Stimulated activated CD8-positive, alpha-beta memory T cell treated with anti-CD3 and anti-CD28 coated beads, Interleukin-2, amount 100 ng/mL, for 48 hours (primary cell): ENCODE measurements at regions not wholly inside any gene's neighbourhood (a gene's known extent, or its start where the extent isn't known, plus 50 kb on each side); places are given as distances from the start of the nearest gene placed in this dataset.

Experiments
- DNase-seq, 2 donors: peaks; one replicate each; pipeline ENCODE4 v3.0.0-alpha.2; 2020; ENCODE audit warnings: low read depth in 2 of 2

GRCh38 chr3:113051787-113052186, 61.0 kb downstream of the GTPBP8 start:
- no peak for DNase-seq

GRCh38 chr3:113053169-113053568, 62.4 kb downstream of the GTPBP8 start:
- no peak for DNase-seq

- DNase-seq = no peak
Observed at GRCh38 chr3:113054552-113054951, 63.8 kb downstream of the GTPBP8 start.

GRCh38 chr3:113055201-113055600, 64.4 kb downstream of the GTPBP8 start:
- DNase-seq = no peak

GRCh38 chr3:113055961-113056360, 65.2 kb downstream of the GTPBP8 start:
- no peak for DNase-seq

GRCh38 chr3:113057117-113057516, 66.3 kb downstream of the GTPBP8 start:
- DNase-seq = no peak

- no peak for DNase-seq
Observed at GRCh38 chr3:113058188-113058587, 67.4 kb downstream of the GTPBP8 start.

GRCh38 chr3:113062705-113063104, 71.9 kb downstream of the GTPBP8 start:
- DNase-seq = no peak

- DNase-seq = no peak
Observed at GRCh38 chr3:113063126-113063894, 72.5 kb downstream of the GTPBP8 start.

- DNase-seq = no peak
Observed at GRCh38 chr3:113064183-113064582, 73.4 kb downstream of the GTPBP8 start.

- DNase-seq = no peak
Observed at GRCh38 chr3:113065336-113065735, 74.6 kb downstream of the GTPBP8 start.

GRCh38 chr3:113070072-113070640, 79.4 kb downstream of the GTPBP8 start:
- DNase-seq = no peak

- no peak for DNase-seq
Observed at GRCh38 chr3:113070681-113071113, 79.9 kb downstream of the GTPBP8 start.

- DNase-seq = no peak
Observed at GRCh38 chr3:113075588-113075987, 84.8 kb downstream of the GTPBP8 start.

- no peak for DNase-seq
Observed at GRCh38 chr3:113079218-113079961, 88.6 kb downstream of the GTPBP8 start.

- no peak for DNase-seq
Observed at GRCh38 chr3:113084777-113085176, 94.0 kb downstream of the GTPBP8 start.

- DNase-seq = no peak
Observed at GRCh38 chr3:113086560-113087461, 96.0 kb downstream of the GTPBP8 start.

- no peak for DNase-seq
Observed at GRCh38 chr3:113088616-113089015, 97.8 kb downstream of the GTPBP8 start.

GRCh38 chr3:113091417-113091816, 100.6 kb downstream of the GTPBP8 start:
- DNase-seq = no peak

GRCh38 chr3:113092746-113093145, 102.0 kb downstream of the GTPBP8 start:
- no peak for DNase-seq

- DNase-seq = no peak
Observed at GRCh38 chr3:113094337-113095221, 103.8 kb downstream of the GTPBP8 start.
